Transverse colon (tissue), 4 donors: ENCODE measurements at regions not wholly inside any gene's neighbourhood (a gene's known extent, or its start where the extent isn't known, plus 50 kb on each side); places are given as distances from the start of the nearest gene placed in this dataset.
A peak's percentile ranks its signal among the peaks of the same experiment; 100 is the strongest.

Source experiments
- DNase-seq: peaks from one replicate; pipeline ENCODE4 v3.0.0-alpha.2; 2019
- H3K27ac ChIP-seq, 4 donors: fragments of 200-600 bp; sonication (generic); 2 replicates each; pipeline ENCODE4 v1.5.1; 2016 to 2018; ENCODE audit warnings: inconsistent platforms in 4 of 4
- H3K27me3 ChIP-seq: fragments of 200-600 bp; sonication (generic); 2 replicates; pipeline ENCODE4 v1.5.1; 2017; ENCODE audit warnings: inconsistent platforms
- H3K36me3 ChIP-seq, 4 donors: fragments of 200-600 bp; sonication (generic); 2 replicates each; pipeline ENCODE4 v1.5.1; 2017 to 2019; ENCODE audit warnings: inconsistent platforms in 4 of 4
- H3K4me1 ChIP-seq, 4 donors: fragments of 200-600 bp; sonication (generic); 2 replicates each; pipeline ENCODE4 v1.5.1; 2017 to 2020; ENCODE audit warnings: inconsistent platforms in 4 of 4
- H3K4me3 ChIP-seq, 4 donors: fragments of 200-600 bp; sonication (generic); 1 replicate in 1 of 4; 2 replicates in 3 of 4; pipeline versions ENCODE4 v1.5.1 to v1.6.1; 2017 to 2019; ENCODE audit warnings: inconsistent platforms in 4 of 4
- H3K9me3 ChIP-seq, 2 donors: fragments of 200-600 bp; sonication (generic); 2 replicates each; pipeline ENCODE4 v1.5.1; 2017 to 2019; ENCODE audit warnings: inconsistent platforms in 2 of 2
- CTCF ChIP-seq, 5 experiments: fragments of 200-600 bp in 3 of 5; fragments of 450-650 bp in 2 of 5; sonication (generic) in 3 of 5; IDR thresholded peaks; 1 replicate in 2 of 5; 2 replicates in 3 of 5; pipeline ENCODE4 v1.5.1; 2016 to 2017; ENCODE audit warnings: antibody characterized with exemption in 5 of 5, inconsistent platforms in 3 of 5, mild to moderate bottlenecking in 2 of 5, moderate library complexity in 1 of 5
- EP300 ChIP-seq: sonication (generic); formaldehyde crosslinking; IDR thresholded peaks from one replicate; pipeline ENCODE4 v1.6.1; 2017; ENCODE audit warnings: antibody characterized with exemption, low read depth
- POLR2A ChIP-seq: fragments of 450-650 bp; IDR thresholded peaks from one replicate; pipeline ENCODE4 v1.6.1; 2016; ENCODE audit warnings: antibody characterized with exemption, mild to moderate bottlenecking, moderate library complexity
- POLR2AphosphoS5 ChIP-seq, 3 donors: sonication (generic); formaldehyde crosslinking; IDR thresholded peaks; one replicate each; pipeline ENCODE4 v1.6.1; 2016; ENCODE audit warnings: antibody characterized with exemption in 3 of 3
- WGBS, 2 donors: methylation state at CpG; one replicate each; pipeline ENCODE4 v1.1.5; 2018; ENCODE audit warnings: low coverage in 1 of 2; 5-methylcytosine and 5-hydroxymethylcytosine counted together
- in situ Hi-C, 4 donors: fragments of 200-750 bp; cut with MboI; loops; one replicate each; pipeline versions ENCODE4 v1.15.0 to v1.15.1; 2017; ENCODE audit warnings: low sequenced_read_pairs in 3 of 4, low pct_ligation_motif_present in 1 of 4, low pct_unique_long_range_greater_than_20kb in 1 of 4
- intact Hi-C: fragments of 100-400 bp; cut with DNase I; formaldehyde crosslinking; loops from one replicate; pipeline ENCODE4 v1.15.1; 2023; ENCODE audit warnings: low total_unique reads

GRCh38 chr1:201715801-201716741, 112.9 kb upstream of the IPO9 start:
- Histone ChIP-seq H3K27me3 (no peaks in the 10 kb centered on the region), H3K4me1 (peaks cover 55 to 82% (median 63%) of the 10 kb centered on the region in 4 donors), H3K36me3 (no peaks in the 10 kb centered on the region), H3K9me3 (no peaks in the 10 kb centered on the region), H3K4me3 (no peak overlapping the region), H3K27ac (peak overlapping the region; percentile 89 to 90 (median 90))
- TF ChIP-seq CTCF (IDR thresholded peaks at IDR 0.05) (no peak), POLR2AphosphoS5 (IDR thresholded peaks at IDR 0.05) (no peak), EP300 (no peak), POLR2A (no peak)
- intact Hi-C loops, result no loop called here
- no peak for DNase-seq
- 79 to 100% methylated on average over 4 to 11 of the region's 11 CpGs for WGBS, 2 donors
- in situ Hi-C loops, result loop anchor here in 1 of 4 donors (10.0 kb wide), 1 partner anchor 69 kb away; no protein-coding TSS in a partner anchor

GRCh38 chr1:201716742-201717135, 112.2 kb upstream of the IPO9 start:
- H3K27me3 ChIP-seq, result no peaks in the 10 kb centered on the region
- H3K27ac ChIP-seq, result peak overlapping the region; percentile 89 to 90 (median 90)
- peaks cover 49 to 80% (median 58%) of the 10 kb centered on the region in 4 donors for H3K4me1 ChIP-seq
- intact Hi-C loops, result no loop called here
- TF ChIP-seq POLR2AphosphoS5 (IDR thresholded peaks at IDR 0.05) (no peak), CTCF (IDR thresholded peaks at IDR 0.05) (no peak), POLR2A (no peak), EP300 (no peak)
- in situ Hi-C loops, result loop anchor here in 1 of 4 donors (10.0 kb wide), 1 partner anchor 68 kb away; no protein-coding TSS in a partner anchor
- H3K36me3 ChIP-seq, result no peaks in the 10 kb centered on the region
- no peak for DNase-seq
- no peak overlapping the region for H3K4me3 ChIP-seq
- 93 to 100% methylated on average over 2 to 7 of the region's 7 CpGs for WGBS, 2 donors
- no peaks in the 10 kb centered on the region for H3K9me3 ChIP-seq

GRCh38 chr1:201717286-201717685, 111.7 kb upstream of the IPO9 start:
- Histone ChIP-seq H3K4me3 (no peak overlapping the region), H3K36me3 (no peaks in the 10 kb centered on the region), H3K27ac (peak overlapping the region; percentile 14 to 90 (median 89)), H3K4me1 (peaks cover 49 to 79% (median 54%) of the 10 kb centered on the region in 4 donors), H3K27me3 (no peaks in the 10 kb centered on the region), H3K9me3 (no peaks in the 10 kb centered on the region)
- 97% methylated on average over 3 of the region's 3 CpGs; no CpG with 5 or more reads in 1 of the 2 donors for WGBS, 2 donors
- DNase-seq, result no peak
- in situ Hi-C loops, result loop anchor here in 1 of 4 donors (10.0 kb wide), 1 partner anchor 68 kb away; no protein-coding TSS in a partner anchor
- TF ChIP-seq CTCF (IDR thresholded peaks at IDR 0.05), result no peak
- no peak for TF ChIP-seq POLR2A
- TF ChIP-seq EP300, result no peak
- TF ChIP-seq POLR2AphosphoS5 (IDR thresholded peaks at IDR 0.05), result no peak
- intact Hi-C loops, result no loop called here

- H3K27ac ChIP-seq, result peak overlapping the region; percentile 69 to 87 (median 78)
- DNase-seq, result no peak
- TF ChIP-seq EP300 (no peak), POLR2A (no peak), CTCF (IDR thresholded peaks at IDR 0.05) (no peak), POLR2AphosphoS5 (IDR thresholded peaks at IDR 0.05) (no peak)
- H3K27me3 ChIP-seq, result no peaks in the 10 kb centered on the region
- H3K4me3 ChIP-seq, result no peak overlapping the region
- 70 to 93% methylated on average over 8 to 36 of the region's 36 CpGs for WGBS, 2 donors
- no peaks in the 10 kb centered on the region for H3K9me3 ChIP-seq
- H3K36me3 ChIP-seq, result no peaks in the 10 kb centered on the region
- peaks cover 42 to 74% (median 44%) of the 10 kb centered on the region in 4 donors for H3K4me1 ChIP-seq
- intact Hi-C loops (no loop called here), in situ Hi-C loops (loop anchor here in 1 of 4 donors (10.0 kb wide), 1 partner anchor 66 kb away; no protein-coding TSS in a partner anchor)
These were observed 110.4 kb upstream of the IPO9 start for GRCh38 chr1:201718346-201719202.
